Thyroid gland (tissue), 4 donors: ENCODE measurements at regions not wholly inside any gene's neighbourhood (a gene's known extent, or its start where the extent isn't known, plus 50 kb on each side); places are given as distances from the start of the nearest gene placed in this dataset.

Experiments used
- DNase-seq, 2 donors: peaks; one replicate each; pipeline ENCODE4 v3.0.0-alpha.2; 2019
- H3K27ac ChIP-seq, 3 donors: fragments of 200-600 bp; sonication (generic); 1 replicate in 2 of 3; 2 replicates in 1 of 3; pipeline ENCODE4 v1.5.1; 2016 to 2019; ENCODE audit warnings: mild to moderate bottlenecking in 1 of 3, moderate library complexity in 1 of 3
- H3K27me3 ChIP-seq: fragments of 200-600 bp; sonication (generic); one replicate; pipeline ENCODE4 v1.5.1; 2019
- H3K36me3 ChIP-seq, 2 donors: fragments of 200-600 bp; sonication (generic); one replicate each; pipeline ENCODE4 v1.5.1; 2016 to 2019
- H3K4me1 ChIP-seq, 2 donors: fragments of 200-600 bp; sonication (generic); one replicate each; pipeline ENCODE4 v1.5.1; 2017 to 2019
- H3K4me3 ChIP-seq, 3 donors: fragments of 200-600 bp; sonication (generic); replicated peaks in 1 of 3; 1 replicate in 2 of 3; 2 replicates in 1 of 3; pipeline ENCODE4 v1.5.1; 2016; ENCODE audit warnings: mild to moderate bottlenecking in 1 of 3
- H3K9me3 ChIP-seq: fragments of 200-600 bp; sonication (generic); one replicate; pipeline ENCODE4 v1.5.1; 2017
- CTCF ChIP-seq, 6 experiments: fragments of 200-600 bp in 3 of 6; fragments of 450-650 bp in 3 of 6; sonication (generic) in 3 of 6; IDR thresholded peaks; one replicate each; pipeline ENCODE4 v1.5.1; 2016 to 2019; ENCODE audit warnings: antibody characterized with exemption in 6 of 6, mild to moderate bottlenecking in 2 of 6, inconsistent platforms in 1 of 6, moderate library complexity in 1 of 6
- POLR2A ChIP-seq, 2 donors: fragments of 450-650 bp; IDR thresholded peaks; one replicate each; pipeline ENCODE4 v1.6.1; 2017; ENCODE audit warnings: antibody characterized with exemption in 2 of 2, mild to moderate bottlenecking in 2 of 2, moderate library complexity in 1 of 2
- WGBS, 2 donors: methylation state at CpG; one replicate each; pipeline ENCODE4 v1.1.5; 2017; 5-methylcytosine and 5-hydroxymethylcytosine counted together
- intact Hi-C: fragments of 100-400 bp; cut with DNase I; formaldehyde crosslinking; loops from one replicate; pipeline ENCODE4 v1.15.1; 2023

- no peak overlapping the region for H3K27ac ChIP-seq
- H3K27me3 ChIP-seq, result no peaks in the 10 kb centered on the region
- H3K4me3 ChIP-seq, result no peak overlapping the region
- no peaks in the 10 kb centered on the region for H3K4me1 ChIP-seq
- WGBS, 2 donors, result 73 to 79% methylated on average over 3 of the region's 3 CpGs
- no peak for TF ChIP-seq CTCF (IDR thresholded peaks at IDR 0.05)
- TF ChIP-seq POLR2A (IDR thresholded peaks at IDR 0.05), result no peak
- no peaks in the 10 kb centered on the region for H3K36me3 ChIP-seq
- no peak for DNase-seq
- no peaks in the 10 kb centered on the region for H3K9me3 ChIP-seq
- intact Hi-C loops, result no loop called here
Measured at GRCh38 chr4:176843710-176844109, 51.0 kb upstream of the VEGFC start.

- intact Hi-C loops, result no loop called here
- WGBS, 2 donors, result 93 to 94% methylated on average over 4 of the region's 4 CpGs
- no peak for DNase-seq
- no peak overlapping the region for H3K27ac ChIP-seq
- H3K36me3 ChIP-seq, result no peaks in the 10 kb centered on the region
- no peaks in the 10 kb centered on the region for H3K4me1 ChIP-seq
- H3K4me3 ChIP-seq, result no peak overlapping the region
- no peaks in the 10 kb centered on the region for H3K27me3 ChIP-seq
- no peaks in the 10 kb centered on the region for H3K9me3 ChIP-seq
- TF ChIP-seq POLR2A (IDR thresholded peaks at IDR 0.05) (no peak), CTCF (IDR thresholded peaks at IDR 0.05) (no peak)
Measured at GRCh38 chr4:176844448-176844847, 51.7 kb upstream of the VEGFC start.

GRCh38 chr4:176845636-176846035, 52.9 kb upstream of the VEGFC start:
- H3K4me3 ChIP-seq, result no peak overlapping the region
- H3K27ac ChIP-seq, result no peak overlapping the region
- H3K27me3 ChIP-seq, result no peaks in the 10 kb centered on the region
- no peaks in the 10 kb centered on the region for H3K9me3 ChIP-seq
- TF ChIP-seq POLR2A (IDR thresholded peaks at IDR 0.05) (no peak), CTCF (IDR thresholded peaks at IDR 0.05) (no peak)
- DNase-seq, result no peak
- 72 to 92% methylated on average over 2 of the region's 2 CpGs for WGBS, 2 donors
- no peaks in the 10 kb centered on the region for H3K36me3 ChIP-seq
- H3K4me1 ChIP-seq, result no peaks in the 10 kb centered on the region
- intact Hi-C loops, result no loop called here

GRCh38 chr4:176849076-176849475, 56.4 kb upstream of the VEGFC start:
- no peak overlapping the region for H3K4me3 ChIP-seq

GRCh38 chr4:176850436-176850835, 57.7 kb upstream of the VEGFC start:
- no peaks in the 10 kb centered on the region for H3K36me3 ChIP-seq
- WGBS, 2 donors, result 78 to 85% methylated on average over 2 of the region's 2 CpGs
- no peak for TF ChIP-seq CTCF (IDR thresholded peaks at IDR 0.05)
- no peak for TF ChIP-seq POLR2A (IDR thresholded peaks at IDR 0.05)
- no peak overlapping the region for H3K4me3 ChIP-seq
- DNase-seq, result no peak
- intact Hi-C loops, result no loop called here
- no peaks in the 10 kb centered on the region for H3K4me1 ChIP-seq
- H3K9me3 ChIP-seq, result no peaks in the 10 kb centered on the region
- no peak overlapping the region for H3K27ac ChIP-seq
- H3K27me3 ChIP-seq, result no peaks in the 10 kb centered on the region

More at GRCh38 chr4:176849076-176849475, 56.4 kb upstream of the VEGFC start:
- no peak for TF ChIP-seq POLR2A (IDR thresholded peaks at IDR 0.05)
- no peak for TF ChIP-seq CTCF (IDR thresholded peaks at IDR 0.05)
- H3K9me3 ChIP-seq, result no peaks in the 10 kb centered on the region
- H3K27me3 ChIP-seq, result no peaks in the 10 kb centered on the region
- intact Hi-C loops, result no loop called here
- no peak overlapping the region for H3K27ac ChIP-seq
- H3K36me3 ChIP-seq, result no peaks in the 10 kb centered on the region
- H3K4me1 ChIP-seq, result no peaks in the 10 kb centered on the region
- DNase-seq, result no peak
